A673 (cell line): ENCODE measurements at regions not wholly inside any gene's neighbourhood (a gene's known extent, or its start where the extent isn't known, plus 50 kb on each side); places are given as distances from the start of the nearest gene placed in this dataset.
A peak's percentile ranks its signal among the peaks of the same experiment; 100 is the strongest.

Source experiments
- BruUV-seq: library from RNA; stranded (reverse); fragments of 400-500 nt; replicated peaks from 2 replicates; lab custom pipeline; 2021; lab: Mats Ljungman, UMichigan
- CTCF ChIA-PET: fragments of 300-600 bp; sonication (Branson Sonifier 250); formaldehyde crosslinking; loops from one replicate; lab custom pipeline; 2022; ENCODE audit warnings: antibody characterized with exemption; lab: Charles Lee
- POLR2A ChIA-PET: fragments of 300-600 bp; sonication (Branson Sonifier 250); formaldehyde crosslinking; loops from one replicate; lab custom pipeline; 2022; ENCODE audit warnings: antibody characterized with exemption; ENCODE audit not compliant: low non-redundant PET; lab: Charles Lee
- DNase-seq: peaks from one replicate; pipeline ENCODE4 v3.0.0-alpha.2; 2015; ENCODE audit warnings: low spot score
- H3K27ac ChIP-seq: fragments of 200-600 bp; sonication (generic); 2 replicates; pipeline ENCODE4 v1.5.1; 2016; ENCODE audit warnings: mixed run types, low read depth, mild to moderate bottlenecking, mixed read lengths, antibody characterized with exemption, low read length; ENCODE audit not compliant: poor library complexity, severe bottlenecking
- H3K27me3 ChIP-seq: fragments of 200-600 bp; sonication (generic); replicated peaks from 2 replicates; pipeline ENCODE4 v1.6.1; 2017; ENCODE audit warnings: mixed run types, low read depth, mild to moderate bottlenecking, mixed read lengths, antibody characterized with exemption, low read length; ENCODE audit not compliant: insufficient read depth, poor library complexity
- H3K36me3 ChIP-seq: fragments of 200-600 bp; sonication (generic); 2 replicates; pipeline ENCODE4 v1.6.1; 2016; ENCODE audit warnings: mixed run types, mild to moderate bottlenecking, mixed read lengths, antibody characterized with exemption, low read length; ENCODE audit not compliant: insufficient read depth, poor library complexity, severe bottlenecking
- H3K4me1 ChIP-seq: fragments of 200-600 bp; sonication (generic); 2 replicates; pipeline ENCODE4 v1.6.1; 2017; ENCODE audit warnings: mixed run types, mild to moderate bottlenecking, mixed read lengths, antibody characterized with exemption, low read length; ENCODE audit not compliant: insufficient read depth, poor library complexity, severe bottlenecking
- H3K4me3 ChIP-seq: fragments of 200-600 bp; sonication (generic); 2 replicates; pipeline ENCODE4 v1.5.1; 2016; ENCODE audit warnings: low read depth, mixed run types, mild to moderate bottlenecking, mixed read lengths, low read length; ENCODE audit not compliant: poor library complexity, severe bottlenecking
- H3K9me3 ChIP-seq: fragments of 200-600 bp; sonication (generic); 2 replicates; pipeline ENCODE4 v1.6.1; 2016; ENCODE audit warnings: mixed run types, low read depth, mild to moderate bottlenecking, mixed read lengths, antibody characterized with exemption, low read length; ENCODE audit not compliant: poor library complexity, severe bottlenecking
- CTCF ChIP-seq: fragments of 300-800, 200-600 bp; sonication (generic); conservative IDR thresholded peaks from 2 replicates; pipeline ENCODE4 v1.5.1; 2017; ENCODE audit warnings: low read depth, mild to moderate bottlenecking, antibody characterized with exemption, low read length, moderate library complexity, mixed read lengths
- EZH2 ChIP-seq: fragments of 200-600 bp; sonication (generic); IDR thresholded peaks from 2 replicates; pipeline ENCODE4 v1.6.1; 2017; ENCODE audit warnings: borderline replicate concordance, low read depth, mild to moderate bottlenecking, mixed read lengths, antibody characterized with exemption, low read length; ENCODE audit not compliant: poor library complexity, severe bottlenecking
- intact Hi-C: fragments of 100-400 bp; cut with micrococcal nuclease; formaldehyde crosslinking; loops from one replicate; pipeline ENCODE4 v1.10.0; 2022; ENCODE audit not compliant: unreplicated experiment

- POLR2A ChIA-PET, result no interaction called here
- intact Hi-C loops, result no loop called here
- CTCF ChIA-PET, result no interaction called here
- Histone ChIP-seq H3K36me3 (no peaks in the 10 kb centered on the region), H3K4me1 (no peaks in the 10 kb centered on the region), H3K9me3 (no peaks in the 10 kb centered on the region), H3K27me3 (no peaks in the 10 kb centered on the region), H3K4me3 (no peak overlapping the region), H3K27ac (no peak overlapping the region)
- DNase-seq, result no peak
- BruUV-seq, result no TSS peak
- no peak for TF ChIP-seq CTCF
- no peak for TF ChIP-seq EZH2
These were observed 69.8 kb upstream of the PDE1A start for GRCh38 chr2:182496596-182496995.

DNA sequence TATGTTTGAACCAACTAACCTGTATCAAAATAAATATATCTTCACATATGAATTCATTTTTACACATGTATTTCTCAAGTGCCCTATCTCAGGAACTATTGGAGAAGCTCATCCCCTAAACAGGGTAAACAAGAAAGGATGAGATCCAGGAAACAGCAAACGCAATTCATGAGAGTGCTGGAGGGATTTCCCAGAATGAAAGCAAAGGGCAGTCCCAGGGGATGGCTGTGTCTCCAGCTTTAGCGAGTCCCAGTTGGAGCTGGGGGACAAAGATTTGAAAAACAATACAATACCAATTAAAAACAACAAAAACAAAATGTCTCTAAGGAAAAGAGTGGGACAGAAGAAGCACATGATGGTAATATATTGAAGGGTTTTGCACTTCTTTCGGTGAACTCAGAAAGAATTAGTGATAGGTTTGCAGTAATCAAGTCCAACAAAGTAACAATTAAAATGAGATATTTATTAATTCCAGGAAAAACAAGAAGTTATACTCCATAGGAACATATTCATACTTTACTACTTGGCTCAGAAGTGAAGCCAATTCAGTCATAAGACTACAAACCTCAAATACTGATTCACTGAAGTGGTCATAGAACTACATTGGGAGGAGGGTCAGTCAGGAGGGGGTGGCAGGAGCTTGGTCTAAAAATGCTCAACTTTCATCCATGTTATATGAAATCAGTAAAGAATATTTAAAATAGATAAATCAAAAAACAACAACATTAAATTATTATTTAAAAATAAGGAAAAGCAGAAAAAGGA is 73.1 kb upstream of the PDE1A start:
- H3K27ac ChIP-seq, result no peak overlapping the region
- BruUV-seq, result no TSS peak
- no peaks in the 10 kb centered on the region for H3K4me1 ChIP-seq
- H3K4me3 ChIP-seq, result no peak overlapping the region
- intact Hi-C loops, result no loop called here
- no peak for TF ChIP-seq CTCF
- no peak for TF ChIP-seq EZH2
- no peaks in the 10 kb centered on the region for H3K36me3 ChIP-seq
- H3K27me3 ChIP-seq, result no peaks in the 10 kb centered on the region
- ChIA-PET CTCF (no interaction called here), POLR2A (no interaction called here)
- no peaks in the 10 kb centered on the region for H3K9me3 ChIP-seq
- DNase-seq, result peak; percentile 11

DNA sequence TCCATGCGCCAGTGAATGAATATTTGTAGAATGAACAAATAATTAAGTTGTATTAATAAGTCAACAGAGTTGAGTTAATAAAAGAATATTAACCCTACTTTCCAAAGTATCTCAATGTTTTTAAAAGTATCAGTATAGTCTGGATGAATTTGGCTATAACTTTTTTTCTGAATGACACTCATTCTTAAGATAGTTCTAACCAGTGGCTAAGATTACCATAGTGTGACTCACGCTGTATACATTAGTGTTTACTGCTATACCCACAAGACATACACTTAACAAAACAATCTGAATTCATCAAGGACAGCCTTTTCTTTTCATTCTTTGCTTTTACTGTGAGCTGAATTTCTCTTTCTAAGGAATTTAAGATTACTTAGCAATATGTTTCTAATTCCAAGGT is 77.0 kb upstream of the PDE1A start:
- Histone ChIP-seq H3K27ac (no peak overlapping the region), H3K4me3 (no peak overlapping the region), H3K36me3 (no peaks in the 10 kb centered on the region), H3K9me3 (no peaks in the 10 kb centered on the region), H3K27me3 (no peaks in the 10 kb centered on the region), H3K4me1 (no peaks in the 10 kb centered on the region)
- ChIA-PET POLR2A (no interaction called here), CTCF (no interaction called here)
- BruUV-seq, result no TSS peak
- TF ChIP-seq CTCF, result no peak
- TF ChIP-seq EZH2, result no peak
- intact Hi-C loops, result no loop called here
- no peak for DNase-seq
